GM21576 (cell line): ENCODE measurements at regions not wholly inside any gene's neighbourhood (a gene's known extent, or its start where the extent isn't known, plus 50 kb on each side); places are given as distances from the start of the nearest gene placed in this dataset.
"Not testable (repeated sequence)": the region's sequence is repeated elsewhere in the genome, so short reads cannot be mapped to it uniquely, and the experiment has no call there.

ENCODE experiments used
- ATAC-seq: cut with Tn5 transposase; IDR thresholded peaks from one replicate; pipeline ENCODE4 v1.9.1; 2021; ENCODE audit warnings: mild to moderate bottlenecking, moderate library complexity; ENCODE audit not compliant: unreplicated experiment

DNA sequence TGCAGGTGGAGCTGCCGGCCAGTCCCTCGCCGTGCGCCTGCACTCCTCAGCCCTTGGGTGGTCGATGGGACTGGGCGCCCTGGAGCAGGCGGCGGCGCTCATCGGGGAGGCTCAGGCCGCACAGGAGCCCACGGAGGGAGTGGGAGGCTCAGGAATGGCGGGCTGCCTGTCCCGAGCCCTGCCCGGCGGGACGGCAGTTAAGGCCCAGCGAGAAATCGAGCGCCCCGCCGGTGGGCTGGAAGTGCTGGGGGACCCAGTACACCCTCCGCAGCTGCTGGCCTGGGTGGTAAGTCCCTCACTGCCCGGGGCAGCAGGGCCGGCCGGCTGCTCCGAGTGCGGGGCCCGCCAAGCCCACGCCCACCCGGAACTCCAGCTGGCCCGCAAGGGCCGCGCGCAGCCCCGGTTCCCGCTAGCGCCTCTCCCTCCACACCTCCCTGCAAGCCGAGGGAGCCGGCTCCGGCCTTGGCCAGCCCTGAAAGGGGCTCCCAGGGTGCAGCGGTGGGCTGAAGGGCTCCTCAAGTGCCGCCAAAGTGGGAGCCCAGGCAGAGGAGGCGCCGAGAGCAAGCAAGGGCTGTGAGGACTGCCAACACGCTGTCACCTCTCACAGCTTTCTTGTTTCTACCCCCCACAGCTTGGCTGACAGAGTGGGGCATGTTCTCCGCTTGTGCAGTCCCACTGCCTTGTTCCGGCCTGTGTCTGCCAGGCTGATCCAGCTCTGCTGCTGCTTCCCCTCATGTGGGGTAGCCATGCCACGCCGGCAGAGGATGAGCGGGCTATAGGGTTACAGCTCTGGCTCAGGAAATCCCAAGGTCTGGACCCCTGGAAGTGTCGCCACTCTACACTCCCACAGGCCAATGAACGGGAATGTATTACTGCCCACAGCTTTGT, 886.7 kb downstream of the FAT4 start:
- ATAC-seq: not testable (repeated sequence)

DNA sequence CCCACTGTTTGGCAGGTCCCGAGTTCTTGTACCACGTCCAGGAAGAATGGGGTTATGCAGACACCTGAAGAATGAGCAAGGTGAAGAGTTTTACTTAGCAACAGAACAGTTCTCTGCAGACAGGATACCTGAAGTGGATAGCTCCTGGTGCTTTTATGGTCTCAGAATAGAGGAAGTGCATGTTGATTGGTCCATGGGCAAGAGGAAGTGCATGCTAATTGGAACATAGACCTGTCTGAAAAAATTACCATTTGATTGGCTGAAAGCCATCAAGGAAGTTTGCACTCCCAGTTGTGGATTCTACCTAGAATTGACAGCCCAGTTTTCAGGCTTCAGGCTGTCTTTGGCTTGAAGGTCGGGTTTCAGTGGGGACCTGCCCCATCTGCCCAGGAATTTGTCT, 887.5 kb downstream of the FAT4 start:
- ATAC-seq: no peak

DNA sequence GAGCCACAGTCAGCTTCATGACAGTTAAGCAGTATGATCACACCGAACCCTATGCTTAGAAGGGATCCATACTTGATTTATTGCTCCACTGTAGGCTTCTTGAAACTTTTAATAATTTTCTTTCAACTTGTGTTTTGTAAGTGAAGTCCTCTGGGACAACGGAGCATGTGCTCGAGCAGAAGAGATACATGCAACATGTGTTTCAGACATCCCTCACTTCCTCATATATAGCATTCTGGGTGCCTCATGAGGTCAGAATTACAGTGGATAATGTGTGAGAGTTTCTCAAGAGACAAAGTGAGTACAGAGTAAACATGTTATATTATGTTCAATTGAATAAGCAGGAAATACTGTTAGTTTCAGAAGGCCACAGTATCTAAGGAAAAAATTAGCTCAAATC, 893.2 kb downstream of the FAT4 start:
- ATAC-seq: no peak

DNA sequence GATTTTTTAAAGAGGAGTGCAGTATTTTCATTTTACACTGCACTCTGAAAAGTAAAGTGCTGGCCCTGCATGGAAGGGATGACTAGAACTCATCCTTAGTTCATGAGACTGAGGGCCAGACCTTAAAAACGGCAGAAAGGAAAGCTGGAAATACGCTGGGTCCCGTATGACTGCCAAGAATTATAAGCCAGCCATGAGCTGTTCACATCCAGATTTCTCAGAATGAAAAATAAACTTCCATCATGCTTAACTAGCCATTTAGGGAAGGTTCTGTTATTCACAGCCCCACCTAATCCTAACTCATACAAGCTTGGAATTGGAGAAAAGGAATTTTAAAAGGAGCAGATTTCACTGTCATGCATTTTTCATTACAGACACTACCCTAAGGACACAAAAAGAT, 894.4 kb downstream of the FAT4 start:
- ATAC-seq: no peak

DNA sequence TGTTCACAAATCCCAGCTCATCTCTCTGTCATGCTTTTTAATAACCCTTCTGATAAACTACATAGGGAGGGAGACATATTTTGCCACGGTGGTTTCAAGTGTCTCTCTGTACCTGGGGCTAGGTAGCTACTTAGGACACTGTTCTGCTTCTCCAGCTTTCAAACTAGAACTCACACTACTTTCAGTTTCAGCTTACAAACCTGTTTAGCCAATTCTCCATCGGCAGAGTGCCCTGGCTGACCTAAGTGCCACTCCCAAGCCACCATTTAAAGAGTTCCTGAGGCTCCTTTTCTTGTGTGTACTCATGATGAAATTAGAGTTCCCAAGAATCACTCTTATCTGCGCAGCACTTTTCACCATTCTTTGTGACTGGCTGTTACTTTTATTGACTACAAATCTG, 899.2 kb downstream of the FAT4 start:
- no peak for ATAC-seq

DNA sequence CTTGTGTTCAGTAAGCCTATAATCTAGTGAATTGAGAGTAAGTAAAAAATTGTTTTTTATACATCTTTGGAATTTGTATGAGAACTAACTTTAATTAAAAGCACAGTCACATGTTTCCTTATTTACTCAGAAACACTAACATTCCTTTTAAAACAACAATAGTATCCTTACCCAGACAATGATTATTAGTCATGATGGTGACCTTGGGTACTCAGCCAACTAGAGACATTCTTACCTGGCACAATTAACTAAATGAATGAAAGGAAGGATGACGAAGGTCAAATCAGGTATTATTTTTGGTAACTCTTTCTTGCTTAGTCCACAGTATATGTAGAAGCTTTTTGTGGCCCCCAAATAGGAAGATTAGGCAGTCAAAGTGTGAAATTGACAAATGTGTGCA, 901.0 kb downstream of the FAT4 start:
- ATAC-seq: no peak

DNA sequence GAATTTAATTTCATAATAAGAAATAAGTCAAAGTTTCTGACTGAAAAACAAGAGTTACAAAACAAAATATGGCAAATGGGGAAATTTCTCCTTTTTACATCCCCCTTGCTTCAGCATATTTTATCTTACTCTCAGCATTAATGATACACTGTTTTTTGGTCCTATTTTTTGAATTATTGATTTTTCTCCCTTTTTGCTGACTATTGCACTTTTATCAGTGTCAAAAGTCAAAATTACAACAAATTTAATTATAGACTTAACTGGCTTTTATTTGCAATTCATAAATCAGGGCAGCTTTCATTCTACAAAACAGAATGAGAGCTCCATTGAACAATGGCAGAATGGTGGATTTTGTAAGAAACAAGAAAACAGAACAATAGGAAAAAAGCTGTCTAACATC, 901.9 kb downstream of the FAT4 start:
- no peak for ATAC-seq

DNA sequence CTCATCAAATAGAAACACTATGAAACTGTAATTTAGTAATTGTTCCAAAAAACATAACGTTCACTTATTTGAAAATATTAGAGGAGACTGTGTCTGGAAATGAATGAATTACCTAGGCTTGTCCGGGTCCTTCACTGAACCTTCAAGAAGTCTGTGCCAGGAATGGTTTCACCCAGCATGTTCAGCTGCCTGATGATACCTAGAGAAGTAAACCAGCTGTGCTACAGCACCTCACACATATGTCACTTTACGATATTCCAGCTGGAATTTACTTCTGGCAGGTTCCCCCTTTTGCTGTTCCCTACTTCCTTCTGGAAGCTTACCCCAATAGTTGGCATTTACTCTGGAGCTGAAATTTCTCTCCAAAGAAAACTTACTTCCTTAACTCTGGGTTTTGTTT, 906.5 kb downstream of the FAT4 start:
- ATAC-seq: no peak

DNA sequence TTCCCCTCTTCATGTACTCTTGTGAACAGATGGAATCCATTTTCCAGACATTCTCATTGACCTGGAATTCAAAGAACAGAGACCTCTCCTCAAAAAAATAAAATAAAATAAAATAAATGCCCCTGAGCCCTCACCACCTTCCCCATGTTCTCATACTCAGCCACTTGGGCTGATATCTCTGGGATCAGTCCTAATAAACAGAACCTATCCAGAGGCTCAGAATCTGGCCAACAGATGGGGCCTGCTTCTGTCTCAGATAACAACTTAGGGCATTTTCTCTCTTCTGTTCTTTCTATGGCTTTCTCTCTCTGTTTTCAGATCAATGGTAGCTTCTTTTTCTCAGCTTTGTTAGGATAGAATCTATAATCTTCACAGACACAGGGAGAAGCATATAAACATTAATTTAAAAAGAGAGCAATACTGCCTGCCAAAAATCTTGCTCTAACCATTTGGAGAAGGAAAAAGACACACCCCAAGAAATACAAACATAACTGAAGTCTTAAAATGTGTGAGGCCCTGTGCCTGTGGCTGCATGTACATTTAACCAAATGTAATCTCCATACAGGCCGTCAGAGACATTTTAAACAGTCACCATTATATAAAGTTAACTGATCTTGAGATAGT, 907.1 kb downstream of the FAT4 start:
- no peak for ATAC-seq

DNA sequence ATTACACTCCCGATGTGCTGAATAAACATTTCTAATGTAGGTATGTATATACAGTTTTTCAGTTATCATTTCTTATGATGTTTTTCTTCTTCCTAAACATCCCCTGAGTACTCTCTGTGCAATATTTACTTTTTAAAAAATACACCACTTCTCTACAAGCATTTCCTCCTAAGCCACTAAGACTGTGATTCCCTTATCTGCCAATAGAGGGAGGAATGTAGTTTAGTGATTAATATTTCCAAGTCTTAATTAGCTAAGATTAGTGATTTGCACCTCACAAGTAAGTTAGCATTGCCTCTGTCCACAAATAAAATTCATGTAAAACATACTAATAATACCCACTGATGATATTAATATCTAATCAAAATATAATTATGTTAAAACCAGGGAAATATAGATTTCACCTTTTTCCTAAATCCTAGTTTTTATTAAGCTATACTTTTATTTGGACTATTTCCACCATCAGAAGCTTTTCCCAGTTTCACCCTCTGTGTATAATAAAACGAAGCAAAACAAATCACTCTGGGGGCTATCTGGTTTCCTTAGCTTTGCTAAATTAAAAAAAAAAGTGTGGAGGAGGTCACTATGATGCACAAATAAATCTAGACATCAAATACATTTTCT, 909.1 kb downstream of the FAT4 start:
- no peak for ATAC-seq

DNA sequence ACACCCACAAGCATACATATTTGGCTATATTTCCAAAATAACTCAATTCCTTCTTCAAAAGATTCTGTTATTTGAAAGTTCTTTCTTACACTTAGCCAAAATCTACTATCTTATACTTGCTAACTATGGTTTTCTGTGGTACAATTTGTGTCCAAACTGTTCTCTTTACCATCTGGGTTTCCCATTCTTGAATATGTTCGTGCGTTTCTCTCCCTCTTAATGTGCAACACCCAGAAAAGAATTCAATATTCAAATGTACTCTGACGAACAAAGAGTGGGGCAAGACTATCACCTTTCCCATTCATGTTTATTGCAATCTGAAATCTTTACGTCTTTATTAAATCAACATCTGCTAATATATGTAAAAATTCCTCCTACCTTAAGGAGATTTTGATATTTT, 912.7 kb downstream of the FAT4 start:
- no peak for ATAC-seq

DNA sequence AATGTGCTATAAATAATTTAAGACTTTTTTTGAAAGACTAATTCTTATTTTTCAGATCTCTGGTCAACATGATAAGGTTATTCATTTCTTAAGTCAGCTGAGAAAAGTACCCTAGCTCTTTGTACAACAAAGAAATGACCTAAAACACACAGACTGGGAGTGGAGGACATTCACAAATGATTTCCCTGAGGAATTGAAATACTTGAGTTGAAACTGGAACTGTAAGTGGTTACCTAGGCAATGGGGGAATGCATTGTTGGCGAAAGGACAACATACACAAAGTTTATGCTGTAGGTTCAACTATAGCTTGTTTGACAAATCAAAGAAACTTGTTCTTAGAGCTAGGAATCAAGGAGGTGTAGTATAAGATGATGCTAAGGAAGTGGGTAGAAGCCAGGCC, 915.5 kb downstream of the FAT4 start:
- ATAC-seq: no peak

DNA sequence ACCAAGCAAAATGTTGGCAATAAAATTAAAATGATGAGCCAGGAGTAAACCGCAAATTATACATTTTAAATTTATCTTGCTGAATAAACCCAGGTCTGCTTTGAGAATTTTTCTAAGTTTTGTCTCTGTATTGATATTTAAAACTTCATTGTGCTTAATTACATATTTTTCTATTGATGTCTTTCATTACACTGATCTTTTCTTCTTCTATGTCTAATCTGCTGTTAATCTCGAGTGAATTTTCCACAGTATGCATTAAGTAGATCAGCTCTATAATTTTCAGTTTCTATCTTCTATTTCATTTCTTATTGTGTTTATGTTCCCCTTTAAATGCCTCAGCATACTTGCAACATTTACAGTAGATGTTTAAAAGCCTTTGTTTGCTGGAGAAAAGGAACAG, 918.7 kb downstream of the FAT4 start:
- no peak for ATAC-seq

DNA sequence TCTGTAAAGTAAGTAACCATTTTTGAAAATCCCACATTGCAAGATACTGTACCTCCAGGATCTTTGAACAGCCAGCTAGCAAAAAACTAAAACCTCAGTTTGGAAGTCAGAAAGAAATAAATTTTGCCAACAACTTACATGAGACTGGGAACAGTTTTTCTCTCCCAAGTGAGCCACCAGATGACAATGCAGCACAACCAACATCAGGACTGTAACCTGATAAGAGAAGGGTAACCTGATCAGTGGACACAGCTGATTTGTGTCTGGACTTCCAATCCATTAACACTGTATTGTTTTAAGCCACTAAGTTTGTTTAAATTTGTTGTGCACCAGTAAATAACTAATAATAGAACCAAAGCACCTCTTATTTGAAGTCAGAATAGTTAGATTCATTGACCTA, 923.3 kb downstream of the FAT4 start:
- ATAC-seq: no peak

DNA sequence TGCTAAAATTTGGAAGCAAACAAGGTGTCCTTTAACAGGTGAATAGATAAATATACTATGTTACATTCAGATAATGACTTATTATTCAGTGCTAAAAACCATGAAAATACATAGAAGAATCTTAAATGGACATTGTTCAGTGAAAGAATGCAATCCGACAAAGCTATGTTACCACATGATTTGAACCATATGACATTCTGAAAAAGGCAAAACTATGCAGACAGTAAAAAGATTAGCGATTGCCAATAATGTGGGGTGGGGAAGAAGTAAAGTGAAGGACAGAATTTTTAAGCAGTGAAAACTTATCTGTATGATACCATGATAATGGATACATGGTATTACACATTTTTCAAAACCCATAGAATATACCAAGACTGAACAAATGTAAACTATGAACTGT, 926.9 kb downstream of the FAT4 start:
- ATAC-seq: no peak

DNA sequence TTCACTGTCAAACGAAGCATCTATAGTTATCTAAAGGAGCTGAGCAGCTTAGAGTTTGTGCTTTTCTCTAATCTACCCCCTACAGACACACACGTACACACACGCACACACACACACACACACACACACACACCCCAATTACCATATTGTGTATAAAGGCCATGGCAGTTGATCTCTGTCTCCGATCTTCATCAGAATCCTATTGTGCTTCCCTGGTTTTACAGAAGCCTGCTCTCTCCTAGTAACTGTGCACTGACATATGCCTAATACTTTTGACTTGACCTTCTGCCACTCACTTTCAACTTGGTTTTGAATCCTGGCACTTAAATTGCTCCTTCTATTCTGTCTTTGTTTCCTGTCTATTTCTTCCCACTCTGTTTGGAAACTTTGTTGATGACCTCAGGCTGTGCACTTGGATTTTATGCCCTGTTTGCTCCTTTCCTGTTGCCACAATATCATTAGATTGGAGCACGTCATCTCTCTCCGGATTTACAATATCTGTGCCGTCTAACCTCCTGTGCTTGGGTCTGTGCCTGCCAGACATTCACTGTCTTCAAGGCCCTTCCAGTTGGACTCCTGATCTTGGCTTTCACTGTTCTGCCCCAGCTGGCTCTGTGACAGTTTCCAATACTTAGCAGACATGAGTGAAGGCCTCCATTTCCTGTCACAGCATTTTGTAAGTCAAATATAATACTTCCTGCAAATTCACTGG, 928.1 kb downstream of the FAT4 start:
- ATAC-seq: no peak

DNA sequence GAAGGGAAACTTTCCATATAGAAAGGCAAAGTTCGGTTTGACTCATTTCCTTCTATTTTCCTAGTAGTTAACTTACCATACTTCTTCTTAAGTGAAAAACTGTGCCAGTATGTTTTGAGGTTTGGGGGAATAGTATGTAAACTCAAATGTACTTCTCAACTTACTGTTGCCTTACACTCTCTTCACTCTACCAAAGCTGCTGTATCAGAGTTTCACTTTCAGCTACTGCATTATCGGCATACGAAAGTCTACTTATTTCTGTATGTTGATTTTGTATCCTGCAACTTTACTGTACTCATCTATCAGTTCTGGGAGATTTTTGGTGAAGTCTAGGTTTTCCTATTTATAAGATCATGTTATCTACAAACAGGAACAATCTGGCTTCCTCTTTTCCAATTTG, 932.7 kb downstream of the FAT4 start:
- ATAC-seq: no peak

DNA sequence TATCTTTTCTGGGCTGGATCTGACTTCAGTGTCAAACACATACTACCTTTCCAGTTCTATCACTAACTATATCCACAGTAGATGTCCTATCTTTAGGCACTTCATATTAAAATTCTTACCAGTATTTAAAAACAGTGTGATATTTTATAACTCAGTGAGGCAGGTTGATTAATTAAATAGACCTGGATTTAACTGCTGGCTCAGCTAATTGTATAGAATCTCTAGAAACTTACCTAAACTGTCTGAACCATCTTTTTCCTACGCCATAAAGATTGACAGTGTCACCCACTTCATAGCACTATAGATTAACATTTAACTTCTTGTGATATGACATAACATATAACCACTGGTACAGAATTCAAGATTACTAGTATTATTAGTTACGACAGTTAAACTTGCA, 935.3 kb downstream of the FAT4 start:
- no peak for ATAC-seq

DNA sequence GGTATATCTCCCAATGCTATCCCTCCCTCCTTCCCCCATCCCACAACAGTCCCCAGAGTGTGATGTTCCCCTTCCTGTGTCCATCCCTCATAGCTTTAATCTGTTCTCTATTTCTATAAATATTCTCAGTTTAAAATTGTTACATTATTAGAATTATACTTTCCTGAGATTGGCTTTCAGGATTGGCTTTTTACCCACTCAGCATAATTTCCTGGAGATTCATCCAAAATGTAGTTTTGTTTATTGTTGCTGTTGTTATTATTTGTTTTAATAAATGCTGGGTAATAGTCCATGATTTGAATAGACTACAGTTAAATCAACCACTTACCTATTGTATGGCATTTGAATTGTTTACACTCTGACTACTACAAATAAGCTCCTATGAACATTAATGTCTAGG, 936.4 kb downstream of the FAT4 start:
- ATAC-seq: no peak

DNA sequence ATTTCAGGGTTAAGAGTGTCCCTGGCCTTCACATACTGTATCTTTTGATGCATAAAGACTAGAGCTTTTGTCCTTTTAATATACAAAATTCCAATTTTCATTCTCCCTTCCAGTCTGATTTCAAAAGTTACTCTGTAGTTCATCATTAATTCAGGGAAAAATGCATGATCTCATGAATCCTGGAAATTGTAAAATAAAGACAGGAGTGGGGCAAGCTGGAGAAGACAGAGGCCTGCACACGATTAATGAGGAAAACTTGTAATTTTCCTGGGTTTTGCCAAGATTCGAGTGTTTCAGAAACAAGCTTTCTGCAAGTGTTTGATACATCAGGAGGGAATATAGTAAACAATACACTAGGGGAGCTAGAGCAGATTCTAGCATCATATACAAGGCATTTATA, 947.9 kb downstream of the FAT4 start:
- ATAC-seq: no peak

DNA sequence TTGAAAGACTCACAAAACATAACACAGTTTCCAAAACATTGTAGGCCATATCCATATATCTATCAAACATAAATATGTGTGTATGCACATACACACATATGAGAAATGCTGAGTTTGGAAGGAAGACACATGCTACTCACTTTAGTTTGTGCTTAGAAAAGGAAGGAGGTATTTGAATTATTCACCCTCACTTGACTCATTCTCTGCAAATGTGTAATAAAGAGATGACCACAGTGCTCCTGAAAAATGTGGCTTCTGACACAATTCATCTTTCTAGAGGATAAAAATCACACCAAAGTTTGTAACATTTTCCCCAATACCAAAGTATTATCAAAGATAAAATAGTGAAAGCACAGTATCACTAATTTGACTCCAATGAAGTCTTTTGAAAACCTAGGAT, 950.1 kb downstream of the FAT4 start:
- no peak for ATAC-seq

DNA sequence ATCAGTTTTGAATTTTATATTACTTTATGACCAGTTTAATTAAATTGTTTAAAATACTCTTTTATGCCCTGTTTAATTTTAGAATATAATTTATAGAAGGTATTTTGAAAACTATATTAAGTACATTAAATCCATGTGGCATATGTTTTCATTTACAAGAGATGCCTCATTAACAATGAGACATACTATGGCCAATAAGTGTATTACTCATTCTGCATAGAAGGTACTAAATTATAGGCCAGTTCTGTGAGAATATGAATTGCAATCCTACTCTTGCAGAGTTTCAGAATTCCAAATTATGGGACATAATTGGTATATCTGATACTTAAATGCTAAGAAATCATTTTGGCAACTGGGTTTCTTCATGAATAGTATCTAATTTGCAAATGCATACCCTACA, 951.1 kb downstream of the FAT4 start:
- ATAC-seq: no peak
